GM12878 (cell line): ENCODE measurements at regions not wholly inside any gene's neighbourhood (a gene's known extent, or its start where the extent isn't known, plus 50 kb on each side); places are given as distances from the start of the nearest gene placed in this dataset.

Source experiments
- ATAC-seq: fragments of 200-7000 bp; cut with Tn5 transposase; 3 replicates; pipeline ENCODE4 v1.9.1; 2020; ENCODE audit warnings: mild to moderate bottlenecking, moderate library complexity
- BruUV-seq: library from RNA; stranded (reverse); fragments of 400-500 nt; replicated peaks from 2 replicates; lab custom pipeline; 2021; lab: Mats Ljungman, UMichigan
- CTCF ChIA-PET: fragments of 300-600 bp; sonication (Branson Sonifier 250); formaldehyde crosslinking; extraction: SDS; loops from one replicate; lab custom pipeline; 2021; ENCODE audit warnings: inconsistent platforms; lab: Yijun Ruan, JAX
- POLR2A ChIA-PET: fragments of 350-600 bp; formaldehyde crosslinking; extraction: SDS; loops from one replicate; lab custom pipeline; 2021; ENCODE audit warnings: inconsistent platforms; lab: Charles Lee
- RAD21 ChIA-PET: fragments of 300-600 bp; sonication (Branson Sonifier 250); formaldehyde crosslinking; loops from one replicate; lab custom pipeline; 2023; ENCODE audit warnings: antibody characterized with exemption; ENCODE audit not compliant: unreplicated experiment; lab: Charles Lee
- SMC1A ChIA-PET: fragments of 300-600 bp; sonication (Branson Sonifier 250); formaldehyde crosslinking; loops from one replicate; lab custom pipeline; 2023; ENCODE audit not compliant: unreplicated experiment, uncharacterized antibody; lab: Charles Lee
- DNase-seq: peaks from one replicate; pipeline ENCODE4 v3.0.0-alpha.2; 2011; ENCODE audit warnings: low read depth, low spot score
- FAIRE-seq: peaks from 3 replicates; lab custom pipeline; 2011; peaks lifted over from hg19 to GRCh38; lab: Jason Lieb, UNC
- H2AFZ ChIP-seq: 2 replicates; pipeline ENCODE4 v1.6.0; 2011; ENCODE audit warnings: low read depth, low read length, control low read depth; ENCODE audit not compliant: control insufficient read depth
- H3K27ac ChIP-seq: 2 replicates; pipeline ENCODE4 v1.5.1; 2011; ENCODE audit warnings: control low read depth; ENCODE audit not compliant: control insufficient read depth, insufficient read depth
- H3K27me3 ChIP-seq, 2 experiments: replicated peaks in 1 of 2; 2 replicates each; pipeline versions ENCODE4 v1.6.0 to v1.6.1; 2011; ENCODE audit warnings: low read length in 1 of 2; ENCODE audit not compliant: control insufficient read depth in 2 of 2, insufficient read depth in 2 of 2
- H3K36me3 ChIP-seq, 2 experiments: 2 replicates each; pipeline ENCODE4 v1.5.1; 2011; ENCODE audit warnings: low read length in 1 of 2; ENCODE audit not compliant: control insufficient read depth in 2 of 2, insufficient read depth in 2 of 2
- H3K4me1 ChIP-seq: 2 replicates; pipeline ENCODE4 v1.6.1; 2011; ENCODE audit warnings: mild to moderate bottlenecking, low read length, moderate library complexity, mixed read lengths; ENCODE audit not compliant: control insufficient read depth, insufficient read depth
- H3K4me2 ChIP-seq: 2 replicates; pipeline ENCODE4 v1.6.0; 2011; ENCODE audit warnings: control low read depth; ENCODE audit not compliant: control insufficient read depth, insufficient read depth
- H3K4me3 ChIP-seq: fragments of 200-600 bp; sonication (generic); 2 replicates; pipeline ENCODE4 v1.5.1; 2016
- H3K79me2 ChIP-seq: 2 replicates; pipeline ENCODE4 v1.6.0; 2011; ENCODE audit warnings: low read length; ENCODE audit not compliant: control insufficient read depth, insufficient read depth
- H3K9ac ChIP-seq: 2 replicates; pipeline ENCODE4 v1.8.0; 2011; ENCODE audit warnings: low read length, control low read depth, mixed read lengths; ENCODE audit not compliant: control insufficient read depth, insufficient read depth
- H3K9me3 ChIP-seq: replicated peaks from 3 replicates; pipeline ENCODE4 v1.5.1; 2011; ENCODE audit warnings: mild to moderate bottlenecking, low read length; ENCODE audit not compliant: control insufficient read depth, insufficient read depth
- H4K20me1 ChIP-seq: 2 replicates; pipeline ENCODE4 v1.6.0; 2011; ENCODE audit not compliant: control insufficient read depth, insufficient read depth
- ATF2 ChIP-seq: IDR thresholded peaks from 2 replicates; pipeline ENCODE4 v1.6.1; 2012; ENCODE audit warnings: low read length, inconsistent platforms
- CREB1 ChIP-seq: IDR thresholded peaks from 2 replicates; pipeline ENCODE4 v1.6.1; 2012; ENCODE audit warnings: low read depth, mild to moderate bottlenecking, inconsistent platforms
- CTCF ChIP-seq, 3 experiments: IDR thresholded peaks in 2 of 3; conservative IDR thresholded peaks in 1 of 3; 2 replicates each; pipeline ENCODE4 v1.5.1; 2011; ENCODE audit warnings: low read depth in 3 of 3, low read length in 3 of 3, mild to moderate bottlenecking in 3 of 3, control low read depth in 2 of 3, moderate library complexity in 2 of 3, inconsistent platforms in 1 of 3, mixed read lengths in 1 of 3; ENCODE audit not compliant: control insufficient read depth in 2 of 3, insufficient read depth in 1 of 3; ENCODE audit errors: extremely low read depth in 1 of 3
- FOS ChIP-seq: IDR thresholded peaks from 3 replicates; pipeline ENCODE4 v1.6.1; 2011; ENCODE audit warnings: borderline replicate concordance; ENCODE audit not compliant: insufficient read length; ENCODE audit errors: extremely low read depth
- GABPA ChIP-seq: IDR thresholded peaks from 2 replicates; pipeline ENCODE4 v1.6.1; 2014; ENCODE audit warnings: antibody characterized with exemption, low read depth, mild to moderate bottlenecking, inconsistent platforms
- GATAD2B ChIP-seq: fragments of 450-650 bp; conservative IDR thresholded peaks from 2 replicates; pipeline ENCODE4 v1.6.1; 2017; ENCODE audit warnings: low read depth, mild to moderate bottlenecking, moderate library complexity
- KLF5 ChIP-seq: fragments of 450-650 bp; IDR thresholded peaks from 2 replicates; pipeline ENCODE4 v1.6.1; 2014; ENCODE audit warnings: mild to moderate bottlenecking; ENCODE audit not compliant: partially characterized antibody
- PML ChIP-seq: IDR thresholded peaks from 2 replicates; pipeline ENCODE4 v1.6.1; 2012; ENCODE audit warnings: low read length, inconsistent platforms
- RBBP5 ChIP-seq: fragments of 200-600 bp; sonication (generic); conservative IDR thresholded peaks from 2 replicates; pipeline ENCODE4 v1.6.1; 2016
- RUNX3 ChIP-seq: IDR thresholded peaks from 2 replicates; pipeline ENCODE4 v1.6.1; 2012; ENCODE audit warnings: low read length, inconsistent platforms
- TAF1 ChIP-seq: IDR thresholded peaks from 2 replicates; pipeline ENCODE4 v1.6.1; 2011; ENCODE audit warnings: mild to moderate bottlenecking, low read depth, low read length, borderline replicate concordance
- TCF7 ChIP-seq: IDR thresholded peaks from 2 replicates; pipeline ENCODE4 v1.6.1; 2014; ENCODE audit warnings: antibody characterized with exemption, borderline replicate concordance
- ZBED1 ChIP-seq: IDR thresholded peaks from 2 replicates; pipeline ENCODE4 v1.6.1; 2016; ENCODE audit warnings: borderline replicate concordance
- ZNF207 ChIP-seq: fragments of 450-650 bp; IDR thresholded peaks from 2 replicates; pipeline ENCODE4 v1.6.1; 2014; ENCODE audit warnings: antibody characterized with exemption, mild to moderate bottlenecking, borderline replicate concordance
- ZNF217 ChIP-seq: fragments of 450-650 bp; IDR thresholded peaks from 2 replicates; pipeline ENCODE4 v1.6.1; 2017; ENCODE audit warnings: antibody characterized with exemption, mild to moderate bottlenecking
- ZNF687 ChIP-seq: fragments of 450-650 bp; IDR thresholded peaks from 2 replicates; pipeline ENCODE4 v1.6.1; 2017; ENCODE audit warnings: mild to moderate bottlenecking, moderate library complexity
- ZZZ3 ChIP-seq: IDR thresholded peaks from 2 replicates; pipeline ENCODE4 v1.6.1; 2011; ENCODE audit warnings: low read depth; ENCODE audit not compliant: control insufficient read depth, insufficient read length
- WGBS: methylation state at CpG from one replicate; pipeline ENCODE4 v1.1.6; 2016; ENCODE audit warnings: low lambda C conversion rate; ENCODE audit not compliant: insufficient replicate concordance, insufficient coverage; ENCODE audit errors: missing lambda C conversion rate; 5-methylcytosine and 5-hydroxymethylcytosine counted together
- in situ Hi-C: fragments of 300-500 bp; cut with MboI; formaldehyde crosslinking; loops from 9 replicates; pipeline ENCODE4 v1.14.3; 2018; ENCODE audit warnings: mixed read lengths
- intact Hi-C: fragments of 100-400 bp; cut with micrococcal nuclease; formaldehyde crosslinking; loops from one replicate; pipeline ENCODE4 v1.14.2; 2022; ENCODE audit not compliant: unreplicated experiment

- Histone ChIP-seq H3K4me1 (no peaks in the 10 kb centered on the region), H3K27ac (no peak overlapping the region), H4K20me1 (no peaks in the 10 kb centered on the region), H3K79me2 (no peaks in the 10 kb centered on the region), H3K4me2 (no peak overlapping the region), H3K27me3 (no peaks in the 10 kb centered on the region; a peak in 2 of 4 replicates), H3K9me3 (no peaks in the 10 kb centered on the region), H3K4me3 (no peak overlapping the region), H2AFZ (no peak overlapping the region), H3K9ac (no peak overlapping the region), H3K36me3 (no peaks in the 10 kb centered on the region)
- WGBS = 56% methylated on average over 10 of the region's 10 CpGs
- in situ Hi-C loops (no loop called here), intact Hi-C loops (no loop called here)
- ChIA-PET SMC1A (no interaction called here), CTCF (no interaction called here), RAD21 (no interaction called here), POLR2A (no interaction called here)
- DNase-seq (no peak), FAIRE-seq (no peak), ATAC-seq (no peak)
- TF ChIP-seq KLF5 (no peak), ZBED1 (no peak), FOS (no peak), CREB1 (no peak), GABPA (no peak), CTCF (IDR thresholded peaks at IDR 0.05 in 2 of 3, conservative IDR thresholded peaks at IDR 0.05 in 1 of 3; ENCODE audit: control insufficient read depth in 2 of 3, extremely low read depth in 1 of 3, insufficient read depth in 1 of 3, low read depth in 3 of 3, low read length in 3 of 3) (no peak), TCF7 (no peak), GATAD2B (no peak), ZNF207 (no peak), ZNF217 (no peak), RBBP5 (no peak), PML (no peak), TAF1 (no peak), ZZZ3 (no peak), ATF2 (no peak), ZNF687 (no peak), RUNX3 (no peak)
- BruUV-seq = no TSS peak
Observed at GRCh38 chr4:183013730-183014002, 85.4 kb upstream of the WWC2 start.
